WTC11 (cell line): ENCODE measurements at regions not wholly inside any gene's neighbourhood (a gene's known extent, or its start where the extent isn't known, plus 50 kb on each side); places are given as distances from the start of the nearest gene placed in this dataset.

Experiments used
- ATAC-seq: fragments of 200-7000 bp; cut with Tn5 transposase; 2 replicates; pipeline ENCODE4 v1.10.0; 2021; ENCODE audit warnings: mild to moderate bottlenecking, moderate library complexity
- CTCF ChIA-PET: fragments of 300-600 bp; sonication (Branson Sonifier 250); formaldehyde crosslinking; loops from one replicate; lab custom pipeline; 2021; ENCODE audit warnings: antibody characterized with exemption; lab: Charles Lee
- POLR2A ChIA-PET: fragments of 350-600 bp; sonication (Branson Sonifier 250); formaldehyde crosslinking; loops from one replicate; lab custom pipeline; 2021; ENCODE audit warnings: antibody characterized with exemption; lab: Charles Lee
- DNase-seq: peaks from one replicate; pipeline ENCODE4 v3.0.0; 2021; ENCODE audit warnings: low spot score
- H3K27ac Mint-ChIP-seq: 2 replicates; pipeline ENCODE4 v1.8.0; 2021; ENCODE audit warnings: mixed read lengths
- H3K27me3 Mint-ChIP-seq: 2 replicates; pipeline ENCODE4 v1.8.0; 2021; ENCODE audit warnings: low read depth, mild to moderate bottlenecking, moderate library complexity, mixed read lengths
- H3K36me3 Mint-ChIP-seq: 2 replicates; pipeline ENCODE4 v1.8.0; 2021; ENCODE audit warnings: mixed read lengths
- H3K4me1 Mint-ChIP-seq: 2 replicates; pipeline ENCODE4 v1.8.0; 2022; ENCODE audit warnings: mixed read lengths
- H3K4me3 Mint-ChIP-seq: 2 replicates; pipeline ENCODE4 v1.8.0; 2021; ENCODE audit warnings: mild to moderate bottlenecking, moderate library complexity, mixed read lengths
- H3K9me3 Mint-ChIP-seq: 2 replicates; pipeline ENCODE4 v1.8.0; 2021; ENCODE audit warnings: mixed read lengths
- E2F1 ChIP-seq: sonication (generic); formaldehyde crosslinking; IDR thresholded peaks from 2 replicates; pipeline ENCODE4 v1.8.0; 2022; ENCODE audit warnings: mild to moderate bottlenecking, missing genetic modification reagents
- EMX1 ChIP-seq: fragments of 250-450 bp; sonication (Bioruptor Pico); IDR thresholded peaks from 2 replicates; pipeline ENCODE4 v1.8.0; 2021; ENCODE audit warnings: mild to moderate bottlenecking
- FOXP4 ChIP-seq: sonication (generic); formaldehyde crosslinking; IDR thresholded peaks from 2 replicates; pipeline ENCODE4 v1.8.0; 2022; ENCODE audit warnings: mild to moderate bottlenecking, missing genetic modification reagents
- GTF2I ChIP-seq: fragments of 250-450 bp; sonication (Bioruptor Pico); conservative IDR thresholded peaks from 2 replicates; pipeline ENCODE4 v1.4.0; 2021; ENCODE audit warnings: mild to moderate bottlenecking
- IRF1 ChIP-seq: sonication (generic); formaldehyde crosslinking; IDR thresholded peaks from 2 replicates; pipeline ENCODE4 v1.8.0; 2023; ENCODE audit warnings: missing genetic modification reagents
- IRF2 ChIP-seq: sonication (generic); formaldehyde crosslinking; IDR thresholded peaks from 2 replicates; pipeline ENCODE4 v1.8.0; 2022; ENCODE audit warnings: low read depth, missing genetic modification reagents, borderline replicate concordance
- NFATC4 ChIP-seq: fragments of 250-450 bp; sonication (Bioruptor Pico); IDR thresholded peaks from 2 replicates; pipeline ENCODE4 v1.9.0; 2021; ENCODE audit warnings: mild to moderate bottlenecking
- NR3C1 ChIP-seq: sonication (generic); formaldehyde crosslinking; conservative IDR thresholded peaks from 2 replicates; pipeline ENCODE4 v1.8.1; 2023; ENCODE audit warnings: low read depth, mild to moderate bottlenecking, missing genetic modification reagents
- SP1 ChIP-seq: sonication (generic); formaldehyde crosslinking; conservative IDR thresholded peaks from 2 replicates; pipeline ENCODE4 v1.8.1; 2022; ENCODE audit warnings: missing genetic modification reagents
- TEAD4 ChIP-seq: sonication (generic); formaldehyde crosslinking; IDR thresholded peaks from 2 replicates; pipeline ENCODE4 v1.8.0; 2022; ENCODE audit warnings: mild to moderate bottlenecking, missing genetic modification reagents
- USF2 ChIP-seq: sonication (generic); formaldehyde crosslinking; IDR thresholded peaks from 2 replicates; pipeline ENCODE4 v1.8.1; 2023; ENCODE audit warnings: mild to moderate bottlenecking, missing genetic modification reagents, moderate library complexity
- ZBTB21 ChIP-seq: sonication (generic); formaldehyde crosslinking; IDR thresholded peaks from 2 replicates; pipeline ENCODE4 v1.8.1; 2023; ENCODE audit warnings: mild to moderate bottlenecking, missing genetic modification reagents, borderline replicate concordance
- ZBTB43 ChIP-seq: sonication (generic); formaldehyde crosslinking; IDR thresholded peaks from 2 replicates; pipeline ENCODE4 v1.8.1; 2023; ENCODE audit warnings: mild to moderate bottlenecking, missing genetic modification reagents
- ZMAT4 ChIP-seq: fragments of 250-450 bp; sonication (Bioruptor Pico); IDR thresholded peaks from 2 replicates; pipeline ENCODE4 v1.9.0; 2021; ENCODE audit warnings: mild to moderate bottlenecking
- ZNF425 ChIP-seq: fragments of 250-450 bp; sonication (Bioruptor Pico); conservative IDR thresholded peaks from 2 replicates; pipeline ENCODE4 v1.9.0; 2021; ENCODE audit warnings: mild to moderate bottlenecking
- ZNF512 ChIP-seq: sonication (generic); formaldehyde crosslinking; IDR thresholded peaks from 2 replicates; pipeline ENCODE4 v1.8.1; 2022; ENCODE audit warnings: missing genetic modification reagents, borderline replicate concordance
- ZNF532 ChIP-seq: fragments of 250-450 bp; sonication (Bioruptor Pico); IDR thresholded peaks from 2 replicates; pipeline ENCODE4 v1.9.0; 2021; ENCODE audit warnings: mild to moderate bottlenecking, borderline replicate concordance
- ZNF671 ChIP-seq: fragments of 250-450 bp; sonication (Bioruptor Pico); IDR thresholded peaks from 2 replicates; pipeline ENCODE4 v1.8.0; 2021; ENCODE audit warnings: mild to moderate bottlenecking

GRCh38 chr1:222950892-222951291 is 136.1 kb downstream of the DISP1 start:
- Mint-ChIP-seq H3K27ac (no peak overlapping the region), H3K27me3 (peaks cover 3% of the 10 kb centered on the region; the same call in 1 of the 2 replicates), H3K9me3 (no peaks in the 10 kb centered on the region), H3K4me3 (no peak overlapping the region), H3K36me3 (no peaks in the 10 kb centered on the region), H3K4me1 (peaks cover 4% of the 10 kb centered on the region; the same call in 1 of the 2 replicates)
- DNase-seq (no peak), ATAC-seq (no peak)
- CTCF ChIA-PET, result interaction anchor here (2.2 kb wide), 1 partner anchor 139 kb away, joined by 5 read pairs; no protein-coding TSS in a partner anchor
- TF ChIP-seq ZNF532 (CRISPR knock-in tag), result no peak
- no peak for TF ChIP-seq ZBTB43 (CRISPR knock-in tag)
- TF ChIP-seq EMX1 (CRISPR knock-in tag), result no peak
- no peak for TF ChIP-seq ZNF671 (CRISPR knock-in tag)
- no peak for TF ChIP-seq USF2 (CRISPR knock-in tag)
- TF ChIP-seq FOXP4, result no peak
- TF ChIP-seq NR3C1 (CRISPR knock-in tag), result no peak
- no peak for TF ChIP-seq SP1
- POLR2A ChIA-PET, result no interaction called here

- Mint-ChIP-seq H3K36me3 (no peaks in the 10 kb centered on the region), H3K27ac (no peak overlapping the region), H3K4me3 (no peak overlapping the region), H3K4me1 (no peaks in the 10 kb centered on the region), H3K27me3 (peaks cover 3% of the 10 kb centered on the region; the same call in 1 of the 2 replicates), H3K9me3 (no peaks in the 10 kb centered on the region)
- DNase-seq (no peak), ATAC-seq (no peak)
- ChIA-PET POLR2A (no interaction called here), CTCF (interaction anchor here (1.6 kb wide), 1 partner anchor 137 kb away, joined by 3 read pairs; no protein-coding TSS in a partner anchor)
- TF ChIP-seq ZMAT4, result no peak
- no peak for TF ChIP-seq IRF1
- no peak for TF ChIP-seq ZBTB21 (CRISPR knock-in tag)
- TF ChIP-seq TEAD4 (CRISPR knock-in tag), result no peak
- no peak for TF ChIP-seq ZNF512 (CRISPR knock-in tag)
- no peak for TF ChIP-seq GTF2I (CRISPR knock-in tag)
- no peak for TF ChIP-seq ZNF425
- no peak for TF ChIP-seq E2F1 (CRISPR knock-in tag)
- TF ChIP-seq NFATC4 (CRISPR knock-in tag), result no peak
- TF ChIP-seq IRF2, result no peak
These were observed 138.7 kb downstream of the DISP1 start for GRCh38 chr1:222953585-222953984.
